HG02642 (cell line): ENCODE measurements at regions not wholly inside any gene's neighbourhood (a gene's known extent, or its start where the extent isn't known, plus 50 kb on each side); places are given as distances from the start of the nearest gene placed in this dataset.
"Not testable (repeated sequence)": the region's sequence is repeated elsewhere in the genome, so short reads cannot be mapped to it uniquely, and the experiment has no call there.

Experiments used
- ATAC-seq: cut with Tn5 transposase; IDR thresholded peaks from one replicate; pipeline ENCODE4 v1.9.1; 2021; ENCODE audit warnings: mild to moderate bottlenecking; ENCODE audit not compliant: unreplicated experiment, poor library complexity

GRCh38 chr4:1533501-1534064 is 127.3 kb upstream of the NKX1-1 start:
- ATAC-seq, result no peak

GRCh38 chr4:1532549-1533395 is 126.5 kb upstream of the NKX1-1 start:
- no peak for ATAC-seq

GRCh38 chr4:1531683-1532548 is 125.7 kb upstream of the NKX1-1 start:
- ATAC-seq, result no peak

GRCh38 chr4:1530356-1530755 is 124.1 kb upstream of the NKX1-1 start:
- no peak for ATAC-seq

- ATAC-seq, result no peak
These were observed 118.5 kb upstream of the NKX1-1 start for GRCh38 chr4:1524761-1525160.

- no peak for ATAC-seq
These were observed 117.8 kb upstream of the NKX1-1 start for GRCh38 chr4:1523907-1524636.

GRCh38 chr4:1523506-1523905 is 117.3 kb upstream of the NKX1-1 start:
- no peak for ATAC-seq

GRCh38 chr4:1523033-1523432 is 116.8 kb upstream of the NKX1-1 start:
- ATAC-seq, result no peak

- ATAC-seq, result no peak
These were observed 116.4 kb upstream of the NKX1-1 start for GRCh38 chr4:1522606-1523005.

GRCh38 chr4:1521821-1522361 is 115.6 kb upstream of the NKX1-1 start:
- ATAC-seq, result no peak

GRCh38 chr4:1520795-1521576 is 114.7 kb upstream of the NKX1-1 start:
- ATAC-seq, result not testable (repeated sequence)

GRCh38 chr4:1519787-1520661 is 113.8 kb upstream of the NKX1-1 start:
- no peak for ATAC-seq

- no peak for ATAC-seq
These were observed 112.9 kb upstream of the NKX1-1 start for GRCh38 chr4:1518997-1519700.

GRCh38 chr4:1517592-1518411 is 111.6 kb upstream of the NKX1-1 start:
- no peak for ATAC-seq

GRCh38 chr4:1516881-1517480 is 110.7 kb upstream of the NKX1-1 start:
- no peak for ATAC-seq

- ATAC-seq, result no peak
These were observed 110.0 kb upstream of the NKX1-1 start for GRCh38 chr4:1516261-1516660.

GRCh38 chr4:1515763-1516162 is 109.5 kb upstream of the NKX1-1 start:
- no peak for ATAC-seq
